ENCODE measurements at regions not wholly inside any gene's neighbourhood (a gene's known extent, or its start where the extent isn't known, plus 50 kb on each side); places are given as distances from the start of the nearest gene placed in this dataset.

GRCh38 chr7:149377386-149377785, 83.5 kb downstream of the ZNF777 start (continued):
- no peak for TF ChIP-seq DRAP1 (CRISPR knock-in tag; IDR thresholded peaks at IDR 0.05)
- no peak for TF ChIP-seq ZNF547 (CRISPR knock-in tag; IDR thresholded peaks at IDR 0.05)
- TF ChIP-seq ZNF530 (CRISPR knock-in tag; IDR thresholded peaks at IDR 0.05; ENCODE audit: low read depth): no peak

GRCh38 chr7:149379625-149380024, 81.2 kb downstream of the ZNF777 start:
- H3K4me1 ChIP-seq (ENCODE audit: insufficient read depth, low read length): no peaks in the 10 kb centered on the region
- no peak overlapping the region for H2AFZ ChIP-seq (ENCODE audit: low read length)
- no peak overlapping the region for H3K4me2 ChIP-seq (ENCODE audit: low read depth, low read length)
- no peaks in the 10 kb centered on the region for H3K9me3 ChIP-seq (ENCODE audit: low read length)
- DNase-seq (ENCODE audit: low spot score): no peak
- ATAC-seq: no peak
- intact Hi-C loops (cut with micrococcal nuclease; ENCODE audit: unreplicated experiment) (no loop called here), in situ Hi-C loops (cut with HindIII; ENCODE audit: extremely low pct_ligation_motif_present, low pct_unique_long_range_greater_than_20kb) (no loop called here)
- no peak for FAIRE-seq
- no peaks in the 10 kb centered on the region for H3K79me2 ChIP-seq (ENCODE audit: insufficient read depth, low read length)
- no peak overlapping the region for H3K4me3 ChIP-seq (replicated peaks in 1 of 3; ENCODE audit: insufficient read depth in 1 of 3, low read depth in 2 of 3, low read length in 3 of 3)
- 0% methylated on average over 1 of the region's 1 CpG for WGBS (ENCODE audit: low lambda C conversion rate)
- no TSS peak for BruUV-seq (replicated peaks)
- no peak overlapping the region for H3K27ac ChIP-seq (ENCODE audit: extremely low read length, insufficient read depth, low read length)
- H3K36me3 ChIP-seq (replicated peaks in 1 of 2; ENCODE audit: control insufficient read depth in 1 of 2, insufficient read depth in 2 of 2, low read length in 2 of 2): no peaks in the 10 kb centered on the region
- no peak overlapping the region for H3K9ac ChIP-seq (ENCODE audit: insufficient read depth, low read depth, low read length)
- H3K27me3 ChIP-seq (ENCODE audit: control insufficient read depth in 1 of 2, insufficient read depth in 2 of 2, low read length in 2 of 2): 0 out of 5 replicates have a peak, but pooled peaks cover 0 to 4% of the 10 kb centered on the region in 2 experiments
- POLR2A ChIA-PET: no interaction called here
- CTCF ChIA-PET (ENCODE audit: low intra/inter-chr PET ratio, low total read pairs): no interaction called here
- no peaks in the 10 kb centered on the region for H4K20me1 ChIP-seq (ENCODE audit: insufficient read depth, low read length)
- TF ChIP-seq PAWR (CRISPR knock-in tag; IDR thresholded peaks at IDR 0.05; ENCODE audit: borderline replicate concordance) (no peak), NFRKB (IDR thresholded peaks at IDR 0.05) (no peak), ATF2 (CRISPR knock-in tag; IDR thresholded peaks at IDR 0.05) (no peak), RFXANK (CRISPR knock-in tag; IDR thresholded peaks at IDR 0.05) (no peak), ZFY (CRISPR knock-in tag; IDR thresholded peaks at IDR 0.05) (no peak), MNT (IDR thresholded peaks at IDR 0.05) (no peak), NR2F2 (IDR thresholded peaks at IDR 0.05; ENCODE audit: borderline replicate concordance, low read depth) (no peak), HBP1 (CRISPR knock-in tag; IDR thresholded peaks at IDR 0.05; ENCODE audit: low read depth) (no peak), HNRNPLL (IDR thresholded peaks at IDR 0.05; ENCODE audit: low read depth, low read length, poor library complexity, severe bottlenecking) (no peak), ELF1 (CRISPR knock-in tag; IDR thresholded peaks at IDR 0.05) (no peak), PITX1 (CRISPR knock-in tag; IDR thresholded peaks at IDR 0.05) (no peak), AKNA (CRISPR knock-in tag; IDR thresholded peaks at IDR 0.05; ENCODE audit: borderline replicate concordance) (no peak), NCOR1 (IDR thresholded peaks at IDR 0.05; ENCODE audit: borderline replicate concordance, low read length) (no peak)

Measured in HepG2 (cell line).